HG03432 (cell line): ENCODE measurements at regions not wholly inside any gene's neighbourhood (a gene's known extent, or its start where the extent isn't known, plus 50 kb on each side); places are given as distances from the start of the nearest gene placed in this dataset.
"Not testable (repeated sequence)": the region's sequence is repeated elsewhere in the genome, so short reads cannot be mapped to it uniquely, and the experiment has no call there.

Source experiments
- ATAC-seq: cut with Tn5 transposase; IDR thresholded peaks from one replicate; pipeline ENCODE4 v1.9.1; 2021; ENCODE audit warnings: mild to moderate bottlenecking, moderate library complexity; ENCODE audit not compliant: unreplicated experiment

DNA sequence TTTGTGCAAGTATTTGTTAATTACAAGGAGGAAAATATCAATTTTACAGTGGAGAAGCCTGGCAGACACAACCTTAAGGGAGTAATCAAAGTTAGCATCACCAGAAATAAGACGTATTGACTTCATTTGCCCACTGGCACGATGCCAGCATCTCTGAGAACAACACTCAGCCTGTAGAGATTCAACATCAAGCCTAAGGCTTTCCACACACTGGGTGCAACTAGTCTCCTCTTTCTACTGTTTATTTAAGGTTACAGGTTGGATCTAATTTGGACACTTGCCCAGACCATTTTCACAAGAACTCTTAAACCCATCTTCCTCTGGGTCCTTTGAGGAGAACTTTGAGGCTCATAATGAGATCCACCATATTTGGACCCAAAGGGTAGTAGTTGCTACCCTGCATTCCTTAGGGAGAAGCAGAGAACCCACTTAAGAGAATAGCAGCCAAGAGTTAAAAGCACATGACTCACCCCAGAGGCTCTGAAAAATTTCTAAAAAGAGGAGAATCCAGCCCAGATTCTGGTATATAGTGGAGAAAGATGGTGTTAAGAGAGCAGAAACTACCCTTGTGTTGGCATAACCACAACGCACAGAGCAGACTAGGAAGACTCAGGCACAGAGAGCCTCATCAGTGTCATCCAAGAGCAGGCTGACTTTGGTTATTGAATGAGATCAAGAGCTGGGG is 97.3 kb downstream of the CCDC71L start:
- ATAC-seq, result no peak

DNA sequence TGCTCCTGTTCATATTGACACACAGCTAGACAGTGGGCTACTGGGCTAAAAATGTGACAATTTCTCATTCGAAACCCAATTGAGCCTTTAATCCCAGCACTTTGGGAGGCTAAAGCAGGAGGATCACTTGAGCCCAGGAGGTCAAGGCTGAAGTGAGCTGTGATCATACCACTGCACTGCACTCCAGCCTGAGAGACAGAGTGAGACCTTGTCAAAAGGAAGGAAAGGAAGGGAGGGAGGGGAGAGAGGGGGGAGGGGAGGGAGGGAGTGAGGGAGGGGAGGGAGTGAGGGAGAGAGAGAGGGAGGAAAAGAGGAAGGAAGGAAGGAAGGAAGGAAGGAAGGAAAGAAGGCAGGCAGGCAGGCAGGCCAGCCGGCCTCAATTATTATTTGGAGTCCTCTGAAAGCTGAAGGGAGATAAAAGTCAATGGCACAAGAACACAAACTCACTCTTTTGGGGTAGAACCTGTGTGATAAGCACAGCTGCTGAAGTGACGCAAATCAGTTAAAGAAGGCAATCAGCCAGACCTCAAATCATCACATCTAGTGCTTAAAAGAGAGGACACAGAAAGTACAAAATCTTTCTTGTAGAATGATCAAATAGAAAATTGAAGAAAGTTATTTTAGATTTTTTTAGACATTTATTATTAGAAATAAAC is 98.1 kb downstream of the CCDC71L start:
- no peak for ATAC-seq

DNA sequence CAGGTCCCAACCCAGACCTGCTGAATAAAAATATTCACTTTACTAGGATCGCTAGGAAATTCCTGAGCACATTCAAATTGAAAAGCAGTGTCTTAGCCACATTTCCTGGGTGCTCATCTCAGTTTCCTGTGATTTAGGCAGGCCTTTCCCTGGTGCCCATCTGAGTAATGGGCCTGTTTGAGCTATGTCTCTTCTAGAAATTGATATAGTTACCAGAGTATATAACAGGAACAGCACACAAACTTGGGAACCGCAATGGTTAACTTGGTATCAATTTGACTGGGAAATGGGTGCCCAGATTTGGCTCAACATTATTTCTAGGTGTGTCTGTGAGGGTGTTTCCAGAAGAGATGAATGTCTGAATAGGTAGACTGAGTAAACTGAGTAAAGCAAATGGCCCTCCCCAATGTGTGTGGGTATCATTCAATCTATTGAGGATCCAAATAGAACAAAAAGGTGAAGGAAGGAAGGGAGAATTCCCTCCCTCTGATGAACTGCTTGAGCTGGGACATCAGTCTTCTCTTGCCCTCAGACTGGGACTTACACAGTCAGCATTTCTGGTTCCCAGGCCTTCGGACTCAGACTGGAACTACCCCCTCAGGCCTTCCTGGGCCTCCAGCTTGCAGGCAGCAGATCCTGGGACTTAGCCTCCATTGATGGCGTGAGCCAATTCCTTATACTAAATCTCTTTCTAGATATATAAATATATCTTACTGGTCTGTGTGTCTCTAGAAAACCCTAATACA is 99.1 kb downstream of the CCDC71L start:
- no peak for ATAC-seq

DNA sequence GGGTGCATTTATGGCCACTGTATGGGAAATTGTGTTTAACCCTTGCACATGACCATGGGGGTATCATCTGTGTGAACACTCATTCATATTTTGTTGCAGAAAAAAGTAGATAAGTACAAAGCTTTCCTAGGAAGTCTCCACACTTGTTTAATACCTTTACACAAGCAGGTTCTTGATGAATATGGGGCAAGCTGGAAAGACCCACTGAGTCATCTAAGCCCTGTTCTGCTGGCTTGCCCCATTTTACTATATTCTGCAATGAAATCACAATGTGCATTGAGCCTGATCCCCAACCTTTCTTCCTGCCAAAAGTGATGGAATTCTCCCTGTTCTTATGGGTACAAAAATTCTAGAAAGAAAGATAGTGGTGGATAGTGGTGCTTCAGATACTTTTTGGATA is 99.8 kb downstream of the CCDC71L start:
- no peak for ATAC-seq

DNA sequence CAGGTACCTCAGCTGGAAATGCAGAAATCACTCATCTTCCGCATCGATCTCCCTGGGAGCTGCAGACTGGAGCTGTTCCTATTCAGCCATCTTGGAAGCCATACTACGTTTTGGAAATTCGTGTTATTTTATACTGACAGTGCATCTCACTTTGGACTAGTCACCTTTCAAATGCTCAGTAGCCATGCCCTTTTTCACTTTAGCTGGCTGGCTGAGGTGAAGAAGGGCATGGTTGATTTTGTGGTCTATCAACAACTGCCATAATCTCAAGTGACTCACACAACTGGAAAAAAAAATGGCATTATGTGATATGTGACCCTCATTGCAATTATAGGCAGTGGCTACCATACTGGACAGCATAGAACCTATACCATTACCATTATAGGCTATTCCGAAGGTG is 100.5 kb downstream of the CCDC71L start:
- no peak for ATAC-seq

DNA sequence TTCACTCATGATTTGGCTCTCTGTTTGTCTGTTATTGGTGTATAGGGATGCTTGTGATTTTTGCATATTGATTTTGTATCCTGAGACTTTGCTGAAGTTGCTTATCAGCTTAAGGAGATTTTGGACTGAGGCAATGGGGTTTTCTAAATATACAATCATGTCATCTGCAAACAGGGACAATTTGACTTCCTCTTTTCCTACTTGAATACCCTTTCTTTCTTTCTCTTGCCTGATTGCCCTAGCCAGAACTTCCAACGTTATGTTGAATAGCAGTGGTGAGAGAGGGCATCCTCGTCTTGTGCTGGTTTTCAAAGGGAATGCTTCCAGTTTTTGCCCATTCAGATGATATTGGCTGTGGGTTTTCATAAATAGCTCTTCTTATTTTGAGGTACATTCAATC is 104.7 kb downstream of the CCDC71L start:
- not testable (repeated sequence) for ATAC-seq

DNA sequence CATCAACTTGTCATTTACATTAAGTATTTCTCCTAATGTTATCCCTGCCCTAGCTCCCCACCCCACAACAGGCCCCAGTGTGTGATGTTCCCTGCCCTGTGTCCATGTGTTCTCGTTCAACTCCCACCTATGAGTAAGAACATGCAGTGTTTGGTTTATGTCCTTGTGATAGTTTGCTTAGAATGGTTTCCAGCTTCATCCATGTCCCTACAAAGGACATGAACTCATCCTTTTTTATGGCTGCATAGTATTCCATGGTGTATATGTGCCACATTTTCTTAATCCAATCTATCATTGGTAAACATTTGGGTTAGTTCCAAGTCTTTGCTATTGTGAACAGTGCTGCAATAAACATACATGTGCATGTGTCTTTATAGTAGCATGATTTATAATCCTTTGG is 106.3 kb downstream of the CCDC71L start:
- ATAC-seq, result not testable (repeated sequence)

DNA sequence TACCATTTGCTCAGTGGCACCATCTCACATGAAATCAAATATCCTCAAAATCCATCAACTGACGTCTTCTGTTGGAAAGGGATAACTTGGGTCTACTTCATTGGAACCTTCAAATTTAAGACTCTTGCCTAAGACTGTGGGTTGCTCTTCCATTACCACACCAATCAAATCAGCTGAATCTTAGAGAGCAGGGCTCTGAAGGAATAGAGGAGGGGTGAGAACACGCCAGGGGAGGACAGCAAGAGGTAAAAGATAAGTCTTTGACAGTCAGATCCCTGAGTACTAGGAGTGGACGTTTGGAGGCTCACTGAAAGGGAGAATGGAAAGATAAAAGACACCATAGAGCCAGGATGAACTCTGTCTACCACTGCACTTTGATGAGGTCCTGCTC is 107.5 kb downstream of the CCDC71L start:
- no peak for ATAC-seq

DNA sequence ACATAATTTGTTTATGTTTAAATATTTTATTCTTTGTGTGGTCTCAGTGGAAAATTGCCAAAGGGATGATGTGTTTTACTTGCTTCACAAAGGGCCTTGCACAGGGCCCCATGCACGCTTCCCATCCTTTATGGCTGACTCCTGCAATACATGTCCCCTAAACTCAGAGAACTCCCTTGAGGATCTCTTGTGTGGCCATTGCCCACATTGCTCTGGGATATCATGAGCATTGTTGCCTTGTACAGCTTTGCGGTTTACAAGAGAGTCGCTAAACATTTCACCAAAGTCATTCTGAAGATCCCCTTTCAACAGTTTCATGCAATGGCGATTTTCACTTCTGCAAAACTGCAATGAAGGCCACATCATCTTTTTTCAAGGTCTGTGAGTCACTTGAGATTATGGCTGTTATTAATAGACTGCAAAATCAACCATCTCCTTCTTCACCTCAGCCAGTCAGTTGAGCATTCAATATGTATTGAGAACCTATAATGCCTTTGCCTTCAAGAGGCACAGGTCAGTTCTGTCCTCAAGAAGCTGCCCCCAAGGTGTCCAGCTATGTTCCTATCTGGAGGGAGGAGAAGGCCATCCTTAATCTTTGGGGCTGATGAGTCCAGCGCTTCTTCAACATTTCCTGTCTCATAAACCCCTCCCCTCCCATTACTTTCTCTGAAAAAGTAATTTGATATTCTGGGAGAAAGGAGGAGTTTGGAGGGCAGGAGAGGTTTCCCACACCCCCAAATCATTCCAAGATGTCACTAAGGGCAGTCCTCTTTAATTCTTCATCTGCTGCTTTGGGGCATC is 108.1 kb downstream of the CCDC71L start:
- ATAC-seq, result peak; percentile 96

DNA sequence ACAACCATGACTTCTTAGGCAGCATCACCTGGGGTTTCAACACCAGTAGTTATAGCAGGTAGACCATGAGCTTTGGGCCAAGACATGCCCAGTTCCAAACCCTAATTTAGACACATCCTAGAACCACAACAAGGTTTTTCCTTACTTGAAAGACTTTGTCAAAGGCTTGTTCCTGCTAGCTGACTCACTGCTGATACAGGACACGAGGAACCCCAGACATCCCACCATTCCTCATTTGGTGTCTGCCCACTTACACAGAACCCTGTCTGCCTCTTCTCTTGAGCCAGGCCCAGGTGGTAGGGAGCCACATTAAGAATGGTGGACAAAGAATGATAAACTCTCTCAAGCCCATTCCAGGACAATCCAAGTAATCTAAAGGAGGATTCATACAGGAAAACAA is 109.0 kb downstream of the CCDC71L start:
- no peak for ATAC-seq

DNA sequence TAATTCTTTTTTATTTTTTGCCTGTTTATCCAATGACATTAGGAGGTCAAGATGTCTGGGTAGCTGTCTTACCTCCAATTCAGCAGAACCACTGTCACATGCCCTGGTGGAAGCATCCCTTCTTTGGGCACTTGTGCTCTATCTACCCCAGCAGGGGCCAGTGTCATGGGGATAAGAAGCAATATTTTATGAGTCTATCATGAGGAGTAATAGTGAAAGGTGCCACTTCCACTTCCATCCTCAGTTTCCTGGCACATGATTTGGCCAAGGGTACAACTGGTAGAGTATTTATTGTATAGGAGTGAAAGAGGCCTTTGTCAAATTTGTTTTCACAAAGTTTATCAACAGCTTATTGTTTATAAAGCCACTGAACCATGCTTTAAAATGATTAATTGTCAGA is 112.5 kb downstream of the CCDC71L start:
- no peak for ATAC-seq

DNA sequence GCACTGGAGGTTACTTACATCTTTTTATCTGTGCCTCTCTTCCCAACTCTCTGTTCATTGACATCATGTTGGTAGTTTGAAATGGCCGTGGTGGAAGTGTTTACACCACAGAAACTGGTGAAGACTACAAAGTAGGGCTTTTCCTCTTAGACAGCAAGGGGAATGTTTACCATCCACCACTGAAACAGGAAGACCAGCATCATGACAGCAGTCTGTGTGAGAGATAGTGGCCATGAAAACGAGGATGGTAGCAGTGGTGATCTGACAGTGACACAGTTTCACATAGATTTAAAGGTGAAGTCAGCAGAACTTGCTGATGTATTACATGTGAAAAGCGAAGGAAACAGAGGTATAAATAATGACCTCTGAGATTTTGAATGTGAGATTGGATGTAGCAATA is 115.7 kb downstream of the CCDC71L start:
- ATAC-seq, result no peak

DNA sequence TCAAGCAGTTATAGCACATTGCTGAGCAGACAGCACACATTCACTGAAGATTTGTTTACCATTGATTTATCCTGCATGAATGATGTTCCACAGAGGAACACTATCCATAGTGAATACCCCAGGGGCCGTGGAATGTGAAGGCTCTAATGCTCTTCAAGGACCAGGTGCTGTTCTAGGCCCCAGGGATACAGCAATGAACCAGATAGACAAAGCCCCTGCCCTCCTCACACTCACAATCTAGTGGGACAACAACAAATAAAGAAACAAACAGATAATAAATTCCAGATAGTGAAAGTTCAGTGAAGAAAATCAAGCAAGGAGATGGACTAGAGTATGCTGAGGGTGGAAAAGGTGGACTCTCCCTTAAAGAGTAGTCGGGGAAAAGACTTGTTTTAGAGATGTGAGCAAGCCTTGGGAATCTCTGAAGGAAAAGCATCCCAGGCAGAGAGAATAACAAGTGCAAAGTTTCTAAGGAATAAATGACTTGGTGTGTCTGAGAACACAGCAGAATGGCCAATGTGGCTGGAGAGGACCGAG is 117.7 kb downstream of the CCDC71L start:
- no peak for ATAC-seq

DNA sequence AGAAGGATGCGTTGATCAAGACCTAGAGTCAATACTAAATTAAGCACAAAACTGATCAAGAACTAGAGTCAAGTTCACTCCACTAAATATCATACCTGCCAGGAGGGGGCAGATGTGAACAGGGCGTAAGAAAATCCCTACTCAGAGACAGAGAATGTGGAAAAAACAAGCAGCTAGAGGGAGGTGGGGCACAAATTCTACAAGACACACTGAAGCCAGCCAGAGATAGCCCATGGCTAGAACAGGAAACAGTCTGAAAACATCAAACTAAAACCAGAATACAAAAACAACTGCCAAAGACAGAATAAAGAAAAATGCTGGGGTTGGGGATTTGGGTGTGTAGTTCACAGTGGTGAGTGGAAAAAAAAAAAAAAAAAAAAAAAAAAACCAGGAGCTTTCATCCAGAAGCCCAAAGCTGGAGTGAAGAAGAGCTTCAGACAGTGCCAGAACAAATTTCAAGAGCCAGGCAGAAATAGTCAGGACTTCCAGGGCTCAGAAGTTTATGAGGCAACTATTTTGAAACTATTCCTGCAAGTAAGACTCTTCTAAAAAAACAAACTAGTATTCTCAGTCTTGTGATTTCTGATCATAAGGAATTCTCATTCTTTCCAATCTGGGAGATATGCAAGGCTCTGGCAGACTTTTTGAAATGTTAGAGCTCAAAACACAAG is 118.3 kb downstream of the CCDC71L start:
- peak; percentile 89 for ATAC-seq

DNA sequence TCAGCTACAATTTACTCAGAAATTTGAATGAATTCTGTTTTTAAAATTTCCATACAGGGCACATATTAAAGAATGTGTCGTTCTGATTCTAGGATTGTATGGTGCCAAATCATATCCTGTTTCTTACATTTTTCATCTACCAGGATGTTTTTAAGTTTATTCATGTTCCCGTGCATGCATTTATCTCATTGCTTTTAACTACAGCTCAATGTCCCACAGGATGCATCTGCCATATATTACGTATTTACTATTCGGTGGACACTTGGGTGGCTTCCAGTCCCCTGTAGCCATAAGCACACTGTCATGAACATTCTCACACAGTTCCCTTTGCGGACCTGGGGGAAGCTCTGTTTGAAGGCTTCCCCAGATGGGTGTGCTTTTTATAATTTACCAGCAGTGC is 122.3 kb downstream of the CCDC71L start:
- no peak for ATAC-seq

DNA sequence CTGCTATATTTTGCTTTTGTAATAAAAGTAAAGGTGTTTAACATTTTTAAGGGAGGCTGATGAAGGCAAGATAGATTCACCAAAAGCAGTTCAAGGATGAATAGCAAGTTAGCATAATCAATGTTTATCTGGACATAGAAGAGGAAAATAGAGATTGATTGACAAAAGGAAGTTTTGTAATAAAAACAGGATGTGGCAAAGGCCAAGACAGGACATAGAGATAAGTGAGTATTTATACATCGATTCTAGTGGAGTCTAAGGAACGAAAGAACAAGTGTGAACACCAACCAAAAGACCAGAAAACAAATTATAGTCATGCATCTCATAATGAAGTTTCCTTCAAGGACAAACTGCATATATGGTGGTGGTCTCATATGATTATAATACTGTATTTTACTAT is 123.8 kb downstream of the CCDC71L start:
- ATAC-seq, result no peak

DNA sequence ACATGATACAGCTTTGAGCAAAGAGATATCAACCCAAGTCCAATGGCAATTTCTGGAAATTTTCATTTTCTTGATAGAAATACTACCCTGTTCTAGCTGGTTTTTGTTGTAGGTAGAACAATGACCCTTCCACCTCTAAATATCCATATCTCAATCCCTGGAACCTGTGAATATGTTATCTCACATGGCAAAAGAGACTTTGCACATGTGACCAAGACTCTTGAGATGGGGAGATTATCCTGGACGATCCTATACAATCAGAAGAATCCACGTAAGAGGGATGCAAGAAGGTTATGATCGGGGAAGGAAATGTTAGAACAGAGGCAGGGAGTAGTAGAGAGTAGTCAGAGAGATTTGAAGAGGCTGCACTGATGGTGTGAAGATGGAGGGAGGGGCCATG is 124.9 kb downstream of the CCDC71L start:
- no peak for ATAC-seq

DNA sequence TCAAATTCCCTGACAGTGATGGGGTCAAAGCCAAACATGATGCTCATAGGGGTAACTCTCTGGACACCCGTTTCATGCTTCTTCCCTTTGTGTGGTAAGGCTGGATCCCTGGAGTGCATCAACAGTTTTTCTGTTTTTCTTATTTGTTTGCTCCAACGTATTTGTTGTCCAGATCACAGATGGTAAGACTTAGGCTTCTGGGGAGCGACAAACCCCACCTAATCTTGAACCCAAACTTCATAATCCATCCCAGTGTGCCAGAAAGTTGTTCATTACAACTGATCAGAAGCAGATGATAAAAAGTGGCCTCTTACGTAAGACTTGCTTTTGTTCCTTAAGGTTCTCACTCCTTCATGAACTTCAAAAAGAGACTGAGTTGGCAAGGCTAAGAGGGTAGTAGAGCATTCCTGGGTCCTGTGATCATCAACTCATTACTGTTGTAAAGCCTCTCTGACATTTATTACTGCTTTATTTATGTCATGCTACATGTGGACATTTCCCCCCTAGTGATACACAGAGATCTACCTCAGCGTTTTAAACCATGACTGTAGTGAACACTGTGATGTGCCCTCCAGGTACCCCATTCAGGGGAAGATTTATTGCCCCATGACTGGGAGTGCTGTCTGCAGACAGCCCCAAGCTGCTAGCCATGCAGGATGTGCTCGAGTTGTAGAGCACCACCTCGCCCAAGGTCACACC is 125.6 kb downstream of the CCDC71L start:
- no peak for ATAC-seq

DNA sequence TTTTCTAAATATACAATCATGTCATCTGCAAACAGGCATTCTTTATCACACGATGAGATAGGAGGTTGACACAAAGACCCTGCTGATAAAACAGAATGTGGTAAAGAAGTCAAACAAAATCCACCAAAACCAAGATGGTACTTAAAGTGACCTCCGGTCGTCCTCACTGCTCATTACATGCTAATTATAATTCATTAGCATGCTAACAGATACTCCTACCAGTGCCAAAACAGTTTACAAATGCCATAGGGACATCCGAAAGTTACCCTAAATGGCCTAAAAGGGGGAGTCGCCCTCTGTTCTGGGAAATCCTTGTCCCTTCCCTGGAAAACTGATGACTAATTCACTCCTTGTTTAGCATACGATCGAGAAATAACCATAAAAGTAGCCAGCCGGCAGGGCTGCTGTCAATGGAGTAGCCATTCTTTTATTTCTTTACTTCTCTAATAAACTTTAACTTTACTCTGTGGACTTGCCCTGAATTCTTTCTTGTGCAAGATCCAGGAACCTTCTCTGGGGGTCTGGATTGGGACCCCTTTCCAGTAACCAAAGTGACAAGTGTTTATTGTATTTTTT is 126.6 kb downstream of the CCDC71L start:
- ATAC-seq, result no peak

DNA sequence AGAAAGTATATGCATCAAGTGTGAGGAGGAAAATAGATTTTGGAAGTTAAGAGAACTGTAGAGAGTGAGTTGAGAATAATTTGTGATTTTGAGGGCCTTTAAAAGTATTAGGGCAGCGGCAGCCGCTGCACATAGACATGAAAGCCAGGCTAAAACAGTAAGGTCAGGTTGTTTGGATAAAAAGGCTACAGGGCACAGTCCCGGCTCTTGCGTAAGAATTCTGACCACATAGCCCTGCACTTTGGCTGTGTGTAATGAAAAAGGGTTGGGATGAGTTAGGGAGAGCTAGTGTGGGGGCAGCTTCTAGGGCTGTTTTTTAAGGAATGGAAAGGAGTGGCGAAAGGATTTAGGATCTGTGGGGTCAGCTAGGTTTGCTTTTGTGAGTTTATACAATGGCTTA is 130.8 kb downstream of the CCDC71L start:
- ATAC-seq, result not testable (repeated sequence)
